SK-N-SH treated with all-trans-retinoic acid at 6 μM for 48 hours (cell line): ENCODE measurements at regions not wholly inside any gene's neighbourhood (a gene's known extent, or its start where the extent isn't known, plus 50 kb on each side); places are given as distances from the start of the nearest gene placed in this dataset.
"Not testable (repeated sequence)": the region's sequence is repeated elsewhere in the genome, so short reads cannot be mapped to it uniquely, and the experiment has no call there.

Source experiments
- ATAC-seq: fragments of 200-7000 bp; cut with Tn5 transposase; 3 replicates; pipeline ENCODE4 v1.9.1; 2020; ENCODE audit warnings: mild to moderate bottlenecking, moderate library complexity
- BACH2 ChIP-seq: fragments of 250-450 bp; sonication (Bioruptor Pico); IDR thresholded peaks from 2 replicates; pipeline ENCODE4 v1.9.0; 2021; ENCODE audit warnings: mild to moderate bottlenecking, borderline replicate concordance
- CSDC2 ChIP-seq: fragments of 250-450 bp; sonication (Bioruptor Pico); IDR thresholded peaks from 2 replicates; pipeline ENCODE4 v1.5.0; 2020; ENCODE audit warnings: mild to moderate bottlenecking, moderate library complexity
- CSRNP3 ChIP-seq: fragments of 250-450 bp; sonication (Bioruptor Pico); IDR thresholded peaks from 2 replicates; pipeline ENCODE4 v1.5.1; 2021; ENCODE audit warnings: mild to moderate bottlenecking, moderate library complexity
- GLIS3 ChIP-seq: fragments of 250-450 bp; sonication (Bioruptor Pico); IDR thresholded peaks from 2 replicates; pipeline ENCODE4 v1.5.0; 2020; ENCODE audit warnings: mild to moderate bottlenecking, moderate library complexity
- ISL1 ChIP-seq: fragments of 250-450 bp; sonication (Bioruptor Pico); IDR thresholded peaks from 2 replicates; pipeline ENCODE4 v2.1.2; 2022; ENCODE audit warnings: mild to moderate bottlenecking, moderate library complexity
- OSR1 ChIP-seq: fragments of 250-450 bp; sonication (Bioruptor Pico); IDR thresholded peaks from 2 replicates; pipeline ENCODE4 v1.8.0; 2022; ENCODE audit warnings: moderate library complexity, mild to moderate bottlenecking, inconsistent platforms
- PATZ1 ChIP-seq: fragments of 250-450 bp; sonication (Bioruptor Pico); IDR thresholded peaks from 2 replicates; pipeline ENCODE4 v1.8.0; 2020; ENCODE audit warnings: mild to moderate bottlenecking, moderate library complexity, borderline replicate concordance
- POU6F1 ChIP-seq: fragments of 250-450 bp; sonication (Bioruptor Pico); IDR thresholded peaks from 2 replicates; pipeline ENCODE4 v1.8.0; 2021; ENCODE audit warnings: low read depth, mild to moderate bottlenecking, moderate library complexity, borderline replicate concordance
- PPARA ChIP-seq: fragments of 250-450 bp; sonication (Bioruptor Pico); IDR thresholded peaks from 2 replicates; pipeline ENCODE4 v1.5.0; 2020; ENCODE audit warnings: mild to moderate bottlenecking, borderline replicate concordance
- SNAI2 ChIP-seq: fragments of 250-450 bp; sonication (Bioruptor Pico); IDR thresholded peaks from 2 replicates; pipeline ENCODE4 v1.5.0; 2020; ENCODE audit warnings: mild to moderate bottlenecking, moderate library complexity
- TCF4 ChIP-seq: fragments of 250-450 bp; sonication (Bioruptor Pico); IDR thresholded peaks from 2 replicates; pipeline ENCODE4 v1.8.0; 2021; ENCODE audit warnings: mild to moderate bottlenecking, moderate library complexity, borderline replicate concordance
- TOX ChIP-seq: fragments of 250-450 bp; sonication (Bioruptor Pico); IDR thresholded peaks from 2 replicates; pipeline ENCODE4 v1.8.0; 2021; ENCODE audit warnings: mild to moderate bottlenecking, moderate library complexity, borderline replicate concordance
- ZC3H10 ChIP-seq: fragments of 250-450 bp; sonication (Bioruptor Pico); IDR thresholded peaks from 2 replicates; pipeline ENCODE4 v1.5.1; 2021; ENCODE audit warnings: mild to moderate bottlenecking, moderate library complexity
- ZFP3 ChIP-seq: fragments of 250-450 bp; sonication (Bioruptor Pico); IDR thresholded peaks from 2 replicates; pipeline ENCODE4 v1.5.0; 2020; ENCODE audit warnings: mild to moderate bottlenecking, moderate library complexity
- ZFP30 ChIP-seq: fragments of 450-650 bp; formaldehyde crosslinking; IDR thresholded peaks from 2 replicates; pipeline ENCODE4 v1.5.0; 2022; ENCODE audit warnings: mild to moderate bottlenecking, moderate library complexity
- ZNF565 ChIP-seq: fragments of 450-650 bp; formaldehyde crosslinking; conservative IDR thresholded peaks from 2 replicates; pipeline ENCODE4 v1.5.0; 2020; ENCODE audit warnings: low read depth, mild to moderate bottlenecking, moderate library complexity
- ZNF70 ChIP-seq: fragments of 450-650 bp; formaldehyde crosslinking; IDR thresholded peaks from 2 replicates; pipeline ENCODE4 v1.5.0; 2020; ENCODE audit warnings: mild to moderate bottlenecking, moderate library complexity

GRCh38 chr12:28759333-28759732, 389.7 kb upstream of the FAR2 start (continued):
- TF ChIP-seq POU6F1 (CRISPR knock-in tag) (no peak), CSDC2 (CRISPR knock-in tag) (no peak), SNAI2 (no peak), ISL1 (CRISPR knock-in tag) (no peak), BACH2 (CRISPR knock-in tag) (no peak), ZNF565 (no peak), PATZ1 (CRISPR knock-in tag) (no peak)
- TF ChIP-seq, all 23 proteins: peak for 0

- ATAC-seq: not testable (repeated sequence)
Observed at GRCh38 chr12:28760040-28760903, 388.8 kb upstream of the FAR2 start.

- not testable (repeated sequence) for ATAC-seq
Observed at GRCh38 chr12:28761897-28762296, 387.2 kb upstream of the FAR2 start.

- no peak for TF ChIP-seq GLIS3
- peak; percentile 53; the same call in 1 of the 2 replicates for TF ChIP-seq TCF4 (CRISPR knock-in tag)
- TF ChIP-seq ISL1 (CRISPR knock-in tag): 0 out of 2 replicates have a peak, but pooled peaks have one; percentile 9
- TF ChIP-seq, all 23 proteins: peak for 2
- ATAC-seq: no peak
Observed at GRCh38 chr12:28766398-28766797, 382.7 kb upstream of the FAR2 start.

- TF ChIP-seq PATZ1 (CRISPR knock-in tag) (no peak), OSR1 (CRISPR knock-in tag) (no peak), ZFP30 (CRISPR knock-in tag) (no peak)
- no peak for ATAC-seq
Observed at GRCh38 chr12:28767836-28768348, 381.2 kb upstream of the FAR2 start.

GRCh38 chr12:28770322-28770721, 378.8 kb upstream of the FAR2 start:
- ATAC-seq: no peak
- TF ChIP-seq ZC3H10 (CRISPR knock-in tag) (no peak), CSRNP3 (no peak), SNAI2 (no peak), PPARA (no peak), ZFP30 (CRISPR knock-in tag) (no peak), ZNF565 (no peak), BACH2 (CRISPR knock-in tag) (no peak), PATZ1 (CRISPR knock-in tag) (no peak), ZNF70 (CRISPR knock-in tag) (no peak), OSR1 (CRISPR knock-in tag) (no peak), TOX (no peak), ZFP3 (CRISPR knock-in tag) (no peak)
- TF ChIP-seq, all 23 proteins: peak for 0
